ENCODE measurements at regions not wholly inside any gene's neighbourhood (a gene's known extent, or its start where the extent isn't known, plus 50 kb on each side); places are given as distances from the start of the nearest gene placed in this dataset.

GRCh38 chr12:71071536-71072097, 86.2 kb downstream of the TSPAN8 start:
- no peak for DNase-seq (ENCODE audit: low spot score)
- Histone ChIP-seq H3K4me3 (ENCODE audit: severe bottlenecking) (no peak overlapping the region), H3K4me1 (ENCODE audit: insufficient read depth, poor library complexity, severe bottlenecking) (no peaks in the 10 kb centered on the region), H3K9me3 (ENCODE audit: severe bottlenecking) (no peaks in the 10 kb centered on the region), H3K36me3 (ENCODE audit: low read depth) (no peaks in the 10 kb centered on the region), H3K27ac (ENCODE audit: poor library complexity, severe bottlenecking) (no peak overlapping the region), H3K27me3 (ENCODE audit: insufficient read depth, poor library complexity, severe bottlenecking) (peaks cover 6% of the 10 kb centered on the region)
- ATAC-seq (ENCODE audit: low read depth) = no peak
- no peak for TF ChIP-seq CTCF (IDR thresholded peaks at IDR 0.05; ENCODE audit: poor library complexity, severe bottlenecking)

DNA sequence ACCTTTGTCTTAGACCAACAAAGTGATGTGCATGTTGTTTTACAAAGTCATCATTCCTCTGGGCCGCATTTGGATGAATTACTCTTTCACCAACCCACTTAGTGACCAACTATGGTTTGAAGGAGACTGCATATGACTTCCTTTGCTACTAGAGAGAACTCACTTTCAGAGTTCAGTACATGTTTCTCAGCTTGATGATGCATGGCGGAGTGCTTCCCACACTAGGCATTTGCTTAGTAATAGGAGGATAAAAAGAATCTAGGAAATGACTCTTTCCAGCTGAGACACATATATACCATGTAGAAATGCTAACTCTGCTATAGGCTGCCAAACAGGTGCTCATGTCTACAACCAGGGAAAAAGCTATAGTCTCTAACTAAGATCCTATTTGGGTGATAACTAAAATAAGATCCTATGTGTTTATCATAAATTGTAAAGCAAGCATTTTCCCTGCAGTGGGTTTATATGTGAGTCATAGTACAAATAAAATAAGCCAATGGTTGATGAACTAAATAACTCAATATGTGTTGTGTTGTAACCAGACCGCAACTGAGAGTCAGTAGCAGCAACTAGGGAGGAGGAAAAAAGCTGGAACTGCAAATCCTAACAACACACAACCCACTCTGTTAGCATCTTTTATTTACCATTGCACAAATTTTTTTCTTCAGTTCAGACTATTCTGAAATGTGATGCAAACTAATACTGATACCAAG, 87.2 kb downstream of the TSPAN8 start:
- Histone ChIP-seq H3K27ac (ENCODE audit: poor library complexity, severe bottlenecking) (no peak overlapping the region), H3K4me3 (ENCODE audit: severe bottlenecking) (no peak overlapping the region), H3K27me3 (ENCODE audit: insufficient read depth, poor library complexity, severe bottlenecking) (peaks cover 6% of the 10 kb centered on the region), H3K9me3 (ENCODE audit: severe bottlenecking) (no peaks in the 10 kb centered on the region), H3K36me3 (ENCODE audit: low read depth) (no peaks in the 10 kb centered on the region), H3K4me1 (ENCODE audit: insufficient read depth, poor library complexity, severe bottlenecking) (no peaks in the 10 kb centered on the region)
- ATAC-seq (ENCODE audit: low read depth) = no peak
- no peak for TF ChIP-seq CTCF (IDR thresholded peaks at IDR 0.05; ENCODE audit: poor library complexity, severe bottlenecking)
- no peak for DNase-seq (ENCODE audit: low spot score)

- Histone ChIP-seq H3K27ac (ENCODE audit: poor library complexity, severe bottlenecking) (no peak overlapping the region), H3K9me3 (ENCODE audit: severe bottlenecking) (no peaks in the 10 kb centered on the region), H3K27me3 (ENCODE audit: insufficient read depth, poor library complexity, severe bottlenecking) (peaks cover 6% of the 10 kb centered on the region), H3K4me1 (ENCODE audit: insufficient read depth, poor library complexity, severe bottlenecking) (no peaks in the 10 kb centered on the region), H3K36me3 (ENCODE audit: low read depth) (no peaks in the 10 kb centered on the region), H3K4me3 (ENCODE audit: severe bottlenecking) (no peak overlapping the region)
- ATAC-seq (ENCODE audit: low read depth) (no peak), DNase-seq (ENCODE audit: low spot score) (no peak)
- no peak for TF ChIP-seq CTCF (IDR thresholded peaks at IDR 0.05; ENCODE audit: poor library complexity, severe bottlenecking)
Observed at GRCh38 chr12:71069311-71069710, 88.5 kb downstream of the TSPAN8 start.

- no peaks in the 10 kb centered on the region for H3K9me3 ChIP-seq (ENCODE audit: severe bottlenecking)
- no peak for TF ChIP-seq CTCF (IDR thresholded peaks at IDR 0.05; ENCODE audit: poor library complexity, severe bottlenecking)
- no peaks in the 10 kb centered on the region for H3K4me1 ChIP-seq (ENCODE audit: insufficient read depth, poor library complexity, severe bottlenecking)
- H3K27ac ChIP-seq (ENCODE audit: poor library complexity, severe bottlenecking) = no peak overlapping the region
- no peaks in the 10 kb centered on the region for H3K36me3 ChIP-seq (ENCODE audit: low read depth)
- no peaks in the 10 kb centered on the region for H3K27me3 ChIP-seq (ENCODE audit: insufficient read depth, poor library complexity, severe bottlenecking)
- ATAC-seq (ENCODE audit: low read depth) (no peak), DNase-seq (ENCODE audit: low spot score) (no peak)
- H3K4me3 ChIP-seq (ENCODE audit: severe bottlenecking) = no peak overlapping the region
Observed at GRCh38 chr12:71063087-71063486, 94.7 kb downstream of the TSPAN8 start.

- no peaks in the 10 kb centered on the region for H3K9me3 ChIP-seq (ENCODE audit: severe bottlenecking)
- no peak for TF ChIP-seq CTCF (IDR thresholded peaks at IDR 0.05; ENCODE audit: poor library complexity, severe bottlenecking)
- no peaks in the 10 kb centered on the region for H3K36me3 ChIP-seq (ENCODE audit: low read depth)
- no peak overlapping the region for H3K4me3 ChIP-seq (ENCODE audit: severe bottlenecking)
- H3K27me3 ChIP-seq (ENCODE audit: insufficient read depth, poor library complexity, severe bottlenecking) = no peaks in the 10 kb centered on the region
- ATAC-seq (ENCODE audit: low read depth) (no peak), DNase-seq (ENCODE audit: low spot score) (no peak)
- no peaks in the 10 kb centered on the region for H3K4me1 ChIP-seq (ENCODE audit: insufficient read depth, poor library complexity, severe bottlenecking)
- no peak overlapping the region for H3K27ac ChIP-seq (ENCODE audit: poor library complexity, severe bottlenecking)
Observed at GRCh38 chr12:71061451-71061850, 96.3 kb downstream of the TSPAN8 start.

All from RWPE2 (cell line).